ENCODE measurements at regions not wholly inside any gene's neighbourhood (a gene's known extent, or its start where the extent isn't known, plus 50 kb on each side); places are given as distances from the start of the nearest gene placed in this dataset.

- no peaks in the 10 kb centered on the region for H3K36me3 Mint-ChIP-seq
- no peaks in the 10 kb centered on the region for H3K4me1 Mint-ChIP-seq
- DNase-seq (no peak), ATAC-seq (ENCODE audit: low read depth in 2 of 2) (no peak)
- H3K9me3 Mint-ChIP-seq, result peaks cover 0 to 4% (median 0%) of the 10 kb centered on the region in 7 donors
- H3K27me3 Mint-ChIP-seq, result no peaks in the 10 kb centered on the region
- no peak overlapping the region for H3K4me3 Mint-ChIP-seq
- H3K27ac Mint-ChIP-seq, result no peak overlapping the region
Measured at GRCh38 chr3:25114532-25114931, 313.5 kb upstream of the RARB start.

DNA sequence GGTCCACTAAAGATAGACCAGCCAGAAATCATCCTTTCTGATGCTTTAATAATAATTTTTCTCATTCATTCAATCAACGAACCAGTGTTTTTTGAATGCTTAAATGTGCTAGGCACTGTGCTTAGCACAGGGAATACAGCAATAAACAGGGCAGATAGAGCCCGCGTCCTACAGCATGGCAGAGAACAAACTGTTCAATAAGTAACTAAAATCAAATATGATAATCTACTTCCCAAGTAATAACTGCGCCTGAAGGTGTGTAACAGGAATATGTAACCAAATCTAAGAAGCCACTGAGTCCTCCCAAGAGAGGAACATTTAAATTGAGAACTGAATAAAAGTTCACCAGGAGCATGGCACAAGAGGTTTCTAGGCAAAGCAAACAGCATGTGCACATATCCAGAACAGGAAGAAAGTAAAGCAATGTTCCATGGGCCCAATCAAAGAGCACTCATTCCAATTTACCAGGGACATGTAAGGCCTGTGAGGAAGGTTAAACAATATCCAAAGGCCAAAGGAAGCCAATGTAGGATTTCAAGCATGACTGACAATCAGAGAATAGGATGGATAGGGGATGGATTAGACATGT, 311.0 kb upstream of the RARB start:
- Mint-ChIP-seq H3K9me3 (peaks cover 0 to 14% (median 3%) of the 10 kb centered on the region in 7 donors), H3K36me3 (no peaks in the 10 kb centered on the region), H3K4me3 (no peak overlapping the region), H3K4me1 (no peaks in the 10 kb centered on the region), H3K27me3 (no peaks in the 10 kb centered on the region), H3K27ac (no peak overlapping the region)
- ATAC-seq (ENCODE audit: low read depth in 2 of 2), result no peak
- no peak for DNase-seq

DNA sequence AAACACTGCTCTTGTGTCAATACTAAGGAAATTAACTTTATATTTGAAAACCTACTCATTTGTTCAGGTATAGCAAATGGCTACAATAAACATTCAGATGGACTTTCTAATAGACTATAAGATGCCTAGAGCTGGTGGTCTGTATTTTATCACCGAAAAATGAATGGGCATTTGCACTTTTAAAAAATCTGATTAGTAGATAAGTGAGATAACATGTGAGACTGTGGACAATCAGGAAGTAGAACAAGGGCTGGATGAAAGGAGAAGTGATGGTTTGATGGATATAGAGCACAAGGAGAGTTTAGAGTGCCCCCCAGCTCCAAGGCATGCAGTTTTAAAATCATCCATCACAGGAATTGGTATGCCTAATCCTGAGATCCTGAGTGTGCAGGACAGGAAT, 308.4 kb upstream of the RARB start:
- Mint-ChIP-seq H3K4me1 (no peaks in the 10 kb centered on the region), H3K4me3 (no peak overlapping the region), H3K36me3 (no peaks in the 10 kb centered on the region), H3K9me3 (peaks cover 0 to 18% (median 3%) of the 10 kb centered on the region in 7 donors), H3K27me3 (no peaks in the 10 kb centered on the region), H3K27ac (no peak overlapping the region)
- DNase-seq, result no peak
- no peak for ATAC-seq (ENCODE audit: low read depth in 2 of 2)

- H3K4me3 Mint-ChIP-seq, result no peak overlapping the region
- no peaks in the 10 kb centered on the region for H3K36me3 Mint-ChIP-seq
- no peak for ATAC-seq (ENCODE audit: low read depth in 2 of 2)
- no peak for DNase-seq
- H3K27ac Mint-ChIP-seq, result no peak overlapping the region
- no peaks in the 10 kb centered on the region for H3K4me1 Mint-ChIP-seq
- H3K9me3 Mint-ChIP-seq, result peaks cover 0 to 18% (median 4%) of the 10 kb centered on the region in 7 donors
- no peaks in the 10 kb centered on the region for H3K27me3 Mint-ChIP-seq
Measured at GRCh38 chr3:25120665-25121064, 307.4 kb upstream of the RARB start.

DNA sequence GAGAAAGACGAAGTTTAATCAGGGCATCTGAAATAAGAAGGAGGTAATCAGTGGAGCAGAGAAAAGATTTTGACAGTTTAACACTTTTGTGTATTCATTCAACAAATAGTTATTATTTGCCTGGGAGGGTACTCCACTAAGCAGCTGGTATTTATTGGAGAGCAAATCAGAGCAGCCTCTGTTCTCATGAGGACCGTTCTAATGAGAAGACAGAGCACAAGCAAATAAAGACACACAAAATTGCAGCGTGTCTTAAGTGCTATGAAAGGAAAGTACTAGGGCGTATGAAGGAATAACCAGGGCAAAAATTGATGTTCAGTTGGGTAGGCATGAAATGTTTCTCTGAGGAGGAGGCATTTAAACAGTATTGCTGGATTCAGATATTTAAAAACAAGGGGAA, 302.9 kb upstream of the RARB start:
- ATAC-seq (ENCODE audit: low read depth in 2 of 2), result no peak
- H3K4me3 Mint-ChIP-seq, result no peak overlapping the region
- no peaks in the 10 kb centered on the region for H3K27me3 Mint-ChIP-seq
- peaks cover 9 to 17% (median 12%) of the 10 kb centered on the region in 7 donors for H3K9me3 Mint-ChIP-seq
- H3K36me3 Mint-ChIP-seq, result no peaks in the 10 kb centered on the region
- H3K4me1 Mint-ChIP-seq, result no peaks in the 10 kb centered on the region
- H3K27ac Mint-ChIP-seq, result no peak overlapping the region
- no peak for DNase-seq

DNA sequence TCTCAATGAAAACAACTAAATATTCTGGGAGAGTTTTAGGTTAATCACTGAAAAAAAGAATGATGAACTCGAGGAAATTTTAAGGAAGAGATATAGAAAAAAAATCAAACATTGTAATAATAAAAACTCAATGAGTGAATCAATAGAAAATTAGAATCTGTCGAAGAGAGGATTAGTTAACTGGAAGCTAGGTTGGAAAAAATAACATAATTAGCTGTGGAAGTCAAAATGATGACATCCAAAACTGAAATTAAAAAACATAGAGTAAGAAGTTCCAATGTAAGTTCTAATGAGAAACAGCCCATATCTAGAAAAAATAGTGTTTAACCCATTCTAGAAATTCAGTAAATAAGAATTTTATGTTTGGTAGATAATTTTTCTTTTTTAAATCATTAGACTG, 299.3 kb upstream of the RARB start:
- no peaks in the 10 kb centered on the region for H3K27me3 Mint-ChIP-seq
- H3K4me3 Mint-ChIP-seq, result no peak overlapping the region
- DNase-seq (no peak), ATAC-seq (ENCODE audit: low read depth in 2 of 2) (no peak)
- H3K27ac Mint-ChIP-seq, result no peak overlapping the region
- no peaks in the 10 kb centered on the region for H3K4me1 Mint-ChIP-seq
- no peaks in the 10 kb centered on the region for H3K36me3 Mint-ChIP-seq
- H3K9me3 Mint-ChIP-seq, result peaks cover 10 to 22% (median 14%) of the 10 kb centered on the region in 7 donors

GRCh38 chr3:25130724-25131520, 297.1 kb upstream of the RARB start:
- Mint-ChIP-seq H3K27ac (no peak overlapping the region), H3K9me3 (peaks cover 10 to 22% (median 13%) of the 10 kb centered on the region in 7 donors), H3K4me3 (no peak overlapping the region), H3K36me3 (no peaks in the 10 kb centered on the region), H3K4me1 (no peaks in the 10 kb centered on the region), H3K27me3 (no peaks in the 10 kb centered on the region)
- DNase-seq (no peak), ATAC-seq (ENCODE audit: low read depth in 2 of 2) (no peak)

- Mint-ChIP-seq H3K27ac (no peak overlapping the region), H3K27me3 (no peaks in the 10 kb centered on the region), H3K4me3 (no peak overlapping the region), H3K9me3 (peaks cover 3 to 10% (median 6%) of the 10 kb centered on the region in 7 donors), H3K36me3 (no peaks in the 10 kb centered on the region), H3K4me1 (no peaks in the 10 kb centered on the region)
- DNase-seq (no peak), ATAC-seq (ENCODE audit: low read depth in 2 of 2) (no peak)
Measured at GRCh38 chr3:25133588-25133987, 294.5 kb upstream of the RARB start.

DNA sequence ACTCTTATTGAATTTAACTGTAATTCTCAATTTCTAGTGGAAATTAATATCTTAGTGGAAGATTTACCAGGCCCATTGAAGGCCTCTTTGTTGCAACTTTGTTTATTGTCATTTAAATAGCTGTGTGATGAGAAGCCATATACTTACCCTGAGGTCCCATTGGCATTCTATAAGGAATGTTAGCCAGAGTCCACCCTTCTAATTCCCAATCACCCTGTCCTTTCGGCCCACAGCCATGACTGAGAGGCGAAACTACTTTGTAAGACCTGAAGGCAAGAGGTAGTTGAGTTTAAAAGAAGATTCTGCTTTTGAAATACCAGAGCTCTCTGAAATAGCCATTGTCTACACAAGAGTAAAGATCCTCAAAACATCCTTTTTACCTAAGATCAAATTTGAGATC, 290.5 kb upstream of the RARB start:
- DNase-seq, result no peak
- H3K36me3 Mint-ChIP-seq, result no peaks in the 10 kb centered on the region
- H3K4me3 Mint-ChIP-seq, result no peak overlapping the region
- no peak overlapping the region for H3K27ac Mint-ChIP-seq
- H3K27me3 Mint-ChIP-seq, result no peaks in the 10 kb centered on the region
- peaks cover 0 to 9% (median 1%) of the 10 kb centered on the region in 7 donors for H3K9me3 Mint-ChIP-seq
- ATAC-seq (ENCODE audit: low read depth in 2 of 2), result no peak
- no peaks in the 10 kb centered on the region for H3K4me1 Mint-ChIP-seq

GRCh38 chr3:25139267-25139666, 288.8 kb upstream of the RARB start:
- Mint-ChIP-seq H3K27ac (no peak overlapping the region), H3K36me3 (no peaks in the 10 kb centered on the region), H3K9me3 (peaks cover 0 to 5% (median 1%) of the 10 kb centered on the region in 7 donors), H3K4me3 (no peak overlapping the region), H3K27me3 (no peaks in the 10 kb centered on the region), H3K4me1 (no peaks in the 10 kb centered on the region)
- no peak for ATAC-seq (ENCODE audit: low read depth in 2 of 2)
- no peak for DNase-seq

- Mint-ChIP-seq H3K4me1 (no peaks in the 10 kb centered on the region), H3K27me3 (no peaks in the 10 kb centered on the region), H3K27ac (no peak overlapping the region), H3K4me3 (no peak overlapping the region), H3K9me3 (peaks cover 0 to 10% (median 0%) of the 10 kb centered on the region in 7 donors), H3K36me3 (no peaks in the 10 kb centered on the region)
- ATAC-seq (ENCODE audit: low read depth in 2 of 2) (no peak), DNase-seq (no peak)
Measured at GRCh38 chr3:25142609-25143355, 285.3 kb upstream of the RARB start.

DNA sequence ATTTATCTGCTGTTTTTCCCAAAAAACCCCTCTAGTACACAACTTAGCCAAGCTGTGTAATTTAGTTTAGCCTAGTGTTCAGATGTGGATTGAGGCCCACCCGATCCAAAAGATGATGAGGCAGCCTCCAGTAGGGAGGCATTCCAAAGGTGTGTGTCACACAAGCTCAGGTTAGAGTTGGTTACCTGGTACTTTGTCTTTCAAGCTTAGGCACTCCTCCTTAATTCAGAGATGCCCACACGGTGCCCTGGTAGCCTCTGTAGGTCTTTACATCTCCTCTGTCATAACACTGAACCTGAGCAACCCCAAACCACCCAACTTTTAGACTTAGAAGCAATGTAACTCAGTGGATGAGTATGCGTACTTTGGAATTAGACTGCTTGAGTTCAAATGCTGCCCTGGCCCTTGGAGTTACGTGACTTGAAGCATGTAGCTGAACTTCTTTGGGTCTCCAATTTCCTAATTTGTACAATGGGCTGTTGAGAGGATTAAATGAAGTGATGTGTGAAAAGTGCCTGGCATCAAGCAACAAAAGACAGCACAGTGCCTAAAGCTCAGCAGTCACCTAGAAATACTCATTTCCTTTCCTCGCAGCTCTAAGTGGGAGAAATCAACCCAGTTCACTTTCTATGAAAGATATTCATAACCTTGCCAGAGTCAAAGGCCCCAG, 284.6 kb upstream of the RARB start:
- no peak for DNase-seq
- H3K27ac Mint-ChIP-seq, result no peak overlapping the region
- no peaks in the 10 kb centered on the region for H3K4me1 Mint-ChIP-seq

DNA sequence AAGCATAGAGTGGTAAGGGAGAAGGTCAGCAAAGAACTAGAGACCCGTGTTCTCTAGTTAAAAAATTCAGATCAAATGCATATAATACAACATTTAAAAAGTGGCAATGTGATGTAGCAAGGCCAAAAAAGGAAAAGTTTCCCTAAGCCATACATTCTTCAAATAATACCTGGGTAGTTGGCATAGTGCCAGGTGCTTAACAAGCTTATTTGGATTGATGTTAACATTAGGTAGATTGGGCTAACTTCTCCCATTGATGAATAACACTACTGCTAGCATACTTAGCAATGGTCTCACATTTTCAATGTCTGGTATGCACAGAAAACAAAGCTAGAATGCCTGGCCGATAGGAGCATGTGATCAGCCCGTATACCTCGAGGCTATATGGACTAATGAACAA, 283.6 kb upstream of the RARB start:
- Mint-ChIP-seq H3K9me3 (peaks cover 0 to 10% (median 2%) of the 10 kb centered on the region in 7 donors), H3K27ac (no peak overlapping the region), H3K4me3 (no peak overlapping the region), H3K27me3 (no peaks in the 10 kb centered on the region), H3K36me3 (no peaks in the 10 kb centered on the region), H3K4me1 (no peaks in the 10 kb centered on the region)
- no peak for DNase-seq
- ATAC-seq (ENCODE audit: low read depth in 2 of 2), result no peak

More for the DNA sequence above, 284.6 kb upstream of the RARB start:
- Mint-ChIP-seq H3K36me3 (no peaks in the 10 kb centered on the region), H3K4me3 (no peak overlapping the region), H3K9me3 (peaks cover 0 to 10% (median under 1%) of the 10 kb centered on the region in 7 donors), H3K27me3 (no peaks in the 10 kb centered on the region)
- ATAC-seq (ENCODE audit: low read depth in 2 of 2), result no peak
